SIG-M5 treated with dmso at 0.1 percent for 504 hours (cell line): ENCODE measurements at regions not wholly inside any gene's neighbourhood (a gene's known extent, or its start where the extent isn't known, plus 50 kb on each side); places are given as distances from the start of the nearest gene placed in this dataset.
"Not testable (repeated sequence)": the region's sequence is repeated elsewhere in the genome, so short reads cannot be mapped to it uniquely, and the experiment has no call there.

ENCODE experiments used
- DNase-seq: peaks from one replicate; lab custom pipeline; 2025; ENCODE audit not compliant: unreplicated experiment; lab: John Stamatoyannopoulos, UW

DNA sequence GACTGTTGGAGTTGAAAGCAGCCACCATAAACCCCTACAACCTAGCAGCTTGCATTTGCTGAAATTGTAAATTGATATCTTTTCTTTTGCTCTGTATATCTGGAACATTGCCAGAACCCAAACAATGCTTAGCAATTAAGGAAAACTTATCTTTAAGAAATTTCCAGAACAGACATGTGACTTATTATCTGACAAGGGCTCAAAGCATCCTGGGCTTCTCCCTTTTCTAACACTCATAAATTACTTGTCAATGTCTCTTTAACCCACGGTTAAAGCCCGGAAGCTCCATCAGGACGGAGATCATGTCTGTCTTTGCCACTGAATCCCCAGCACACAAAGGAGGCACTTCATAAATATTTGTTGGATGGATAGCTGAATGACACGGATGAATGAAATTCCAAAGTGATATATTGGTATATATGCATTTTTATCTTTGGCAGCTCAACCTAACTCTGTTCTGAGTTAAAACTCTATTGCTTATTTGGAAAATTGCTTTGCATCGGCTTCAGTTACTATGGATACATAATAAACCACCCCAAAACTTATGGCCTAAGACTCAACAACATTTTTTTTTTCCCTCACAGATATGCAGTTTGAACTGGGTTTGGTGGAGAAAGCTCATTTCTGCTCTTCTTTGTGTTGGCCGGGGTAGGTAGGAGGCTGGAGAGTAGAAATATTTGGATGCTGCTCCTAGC lies 103.1 kb upstream of the CLINT1 start:
- DNase-seq: no peak

DNA sequence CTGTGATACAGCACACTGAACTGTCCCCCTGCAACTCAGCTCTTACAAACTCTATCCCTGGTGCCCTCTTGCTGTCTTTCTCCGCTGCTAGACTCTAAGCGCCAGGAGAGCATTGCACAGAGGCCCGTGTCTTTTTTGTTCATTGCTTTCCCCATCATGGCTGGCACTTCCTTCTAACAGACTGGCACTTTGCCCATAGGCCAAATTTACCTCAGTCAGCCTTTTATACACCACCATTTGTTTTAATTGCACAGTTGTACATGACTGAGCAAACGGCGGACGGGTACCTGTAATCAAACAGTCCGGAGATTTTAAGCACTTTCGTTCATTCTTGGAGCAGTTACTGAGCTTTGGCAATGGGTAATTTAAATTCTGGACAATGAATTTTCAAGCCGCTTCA lies 102.2 kb upstream of the CLINT1 start:
- DNase-seq: no peak

DNA sequence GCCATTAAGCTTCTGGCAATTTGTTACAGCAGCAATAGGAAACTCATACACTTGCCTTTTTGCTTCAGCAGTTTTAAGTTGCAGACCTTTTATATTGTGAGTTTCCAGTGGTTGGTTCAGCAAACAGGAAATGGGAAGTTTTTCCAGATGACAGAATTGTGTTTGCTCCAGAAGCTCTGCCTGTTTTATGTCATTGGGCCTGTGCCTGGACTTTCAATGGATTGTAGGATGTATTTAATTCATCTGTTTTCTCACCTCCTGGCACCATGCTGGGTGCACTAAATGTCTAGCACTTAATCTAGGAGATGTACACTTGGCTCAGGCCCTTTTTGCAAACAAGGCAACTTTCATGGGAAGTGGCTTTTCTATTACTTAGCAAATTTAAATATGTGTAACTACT lies 100.4 kb upstream of the CLINT1 start:
- DNase-seq: no peak

DNA sequence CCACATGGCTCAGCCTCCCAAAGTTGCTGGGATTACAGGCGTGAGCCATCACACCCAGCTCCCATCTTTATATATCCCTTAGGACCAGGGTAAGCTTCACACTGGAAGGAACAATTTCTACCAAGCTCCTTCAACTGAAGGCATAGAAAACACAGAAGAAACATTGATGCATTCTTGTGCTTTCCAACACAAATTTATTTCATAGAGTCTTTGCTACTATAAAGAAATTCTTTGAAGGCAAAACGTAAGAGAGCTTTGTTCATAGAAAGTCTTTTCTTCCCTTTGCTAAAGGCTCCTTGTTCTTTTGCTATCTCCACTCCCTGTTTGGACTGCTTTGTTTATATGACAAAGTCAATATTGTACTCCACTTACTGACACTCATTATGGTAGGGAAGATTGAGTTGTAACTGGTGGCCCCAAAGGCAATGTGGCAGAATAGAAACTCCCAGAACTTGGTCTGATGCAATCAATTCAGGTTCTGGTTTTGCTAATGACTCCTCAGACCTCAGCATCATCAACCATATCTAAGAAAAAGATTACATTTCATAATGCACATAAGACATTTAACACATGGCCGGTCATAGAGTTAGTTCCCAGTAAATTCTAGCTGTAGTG lies 97.4 kb upstream of the CLINT1 start:
- no peak for DNase-seq

DNA sequence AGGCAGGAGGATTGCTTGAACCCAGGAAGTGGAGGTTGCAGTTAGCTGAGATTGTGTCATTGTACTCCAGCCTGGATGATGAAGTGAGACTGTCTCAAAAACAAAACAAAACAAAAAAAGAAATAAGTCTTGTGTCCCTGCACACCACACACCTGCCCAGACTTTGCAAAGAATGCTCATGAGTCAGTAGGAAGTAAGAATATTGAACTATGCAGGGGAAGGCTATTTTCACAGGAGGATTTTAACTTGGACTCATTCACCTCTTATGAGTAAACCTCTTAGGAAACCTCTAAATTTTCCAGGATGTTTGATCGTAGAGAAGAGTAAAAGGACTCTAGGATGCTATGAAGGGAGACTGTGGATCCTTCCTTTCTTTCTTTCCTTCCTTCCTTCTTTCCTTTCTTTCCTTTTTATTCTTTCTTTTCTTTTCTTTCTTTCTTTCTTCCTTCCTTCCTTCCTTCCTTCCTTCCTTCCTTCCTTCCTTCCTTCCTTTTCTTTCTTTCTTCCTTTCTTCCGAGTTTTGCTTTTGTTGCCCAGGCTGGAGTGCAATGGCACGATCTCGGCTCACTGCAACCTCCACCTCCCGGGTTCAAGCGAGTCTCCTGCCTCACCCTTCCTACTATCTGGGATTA lies 96.7 kb upstream of the CLINT1 start:
- no peak for DNase-seq

DNA sequence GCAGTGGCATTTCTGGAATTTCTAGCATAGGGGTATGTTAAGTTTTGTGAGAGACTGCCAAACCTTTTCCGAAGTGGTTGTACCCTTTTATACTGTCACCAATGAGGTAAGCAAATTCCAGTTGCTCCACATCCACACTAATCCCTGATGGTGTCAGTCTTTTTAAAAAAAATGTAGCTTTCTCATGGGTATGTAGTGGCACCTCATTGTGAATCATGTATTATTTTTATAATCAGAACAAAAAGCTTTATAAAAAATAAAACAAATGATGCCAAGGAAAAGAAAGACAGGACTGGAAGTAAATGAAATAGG lies 93.4 kb upstream of the CLINT1 start:
- DNase-seq: no peak

DNA sequence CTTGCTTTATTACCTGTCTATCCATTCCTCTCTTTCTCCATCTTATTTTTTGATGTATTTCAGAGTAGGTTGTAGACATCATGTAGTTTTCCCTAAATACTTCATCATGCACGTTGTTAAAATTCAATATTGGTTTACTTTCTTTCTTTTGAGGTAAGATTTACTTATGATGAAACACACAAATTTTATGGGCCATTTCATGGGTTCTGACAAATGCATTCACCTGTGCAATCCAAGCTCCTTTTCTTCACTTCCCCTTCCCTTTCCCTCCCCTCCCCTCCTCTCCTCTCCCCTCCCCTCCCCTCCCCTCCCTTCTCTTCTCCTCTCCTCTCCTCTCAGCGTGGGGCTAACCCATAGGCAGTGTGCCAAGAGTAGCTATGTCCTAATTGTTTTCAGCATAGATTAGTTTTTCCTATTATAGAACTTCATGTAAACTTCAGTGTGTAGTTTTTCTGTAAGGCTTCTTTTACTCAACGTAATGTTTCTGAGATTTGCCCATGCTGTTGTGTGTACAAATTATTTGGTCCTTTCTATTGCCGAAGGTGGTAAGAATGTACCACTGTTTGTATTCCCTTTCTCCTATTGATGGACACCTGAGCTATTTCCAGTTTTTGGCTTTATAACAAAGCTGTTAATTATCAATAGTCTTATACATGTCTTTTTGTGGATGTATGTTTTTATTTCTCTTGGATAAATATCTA lies 92.9 kb upstream of the CLINT1 start:
- DNase-seq: no peak

DNA sequence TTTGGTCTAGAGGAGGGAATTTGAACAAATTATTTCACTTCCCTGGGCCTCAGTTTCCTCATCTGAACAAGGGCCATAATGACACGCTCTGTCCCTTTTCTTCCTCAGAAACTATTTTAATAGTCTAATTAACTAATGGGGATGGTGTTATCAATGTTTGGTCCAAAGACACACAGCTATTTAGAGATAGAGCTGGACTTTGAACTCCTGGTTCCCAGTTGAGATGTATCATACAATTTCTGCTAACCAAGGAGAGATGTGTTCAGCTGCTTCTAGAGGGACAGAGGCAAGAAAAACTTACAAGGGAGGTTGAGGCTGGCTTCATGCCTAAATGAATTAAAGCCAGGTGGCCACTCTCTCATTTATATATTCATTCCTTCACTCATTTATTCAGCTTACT lies 90.6 kb upstream of the CLINT1 start:
- no peak for DNase-seq

DNA sequence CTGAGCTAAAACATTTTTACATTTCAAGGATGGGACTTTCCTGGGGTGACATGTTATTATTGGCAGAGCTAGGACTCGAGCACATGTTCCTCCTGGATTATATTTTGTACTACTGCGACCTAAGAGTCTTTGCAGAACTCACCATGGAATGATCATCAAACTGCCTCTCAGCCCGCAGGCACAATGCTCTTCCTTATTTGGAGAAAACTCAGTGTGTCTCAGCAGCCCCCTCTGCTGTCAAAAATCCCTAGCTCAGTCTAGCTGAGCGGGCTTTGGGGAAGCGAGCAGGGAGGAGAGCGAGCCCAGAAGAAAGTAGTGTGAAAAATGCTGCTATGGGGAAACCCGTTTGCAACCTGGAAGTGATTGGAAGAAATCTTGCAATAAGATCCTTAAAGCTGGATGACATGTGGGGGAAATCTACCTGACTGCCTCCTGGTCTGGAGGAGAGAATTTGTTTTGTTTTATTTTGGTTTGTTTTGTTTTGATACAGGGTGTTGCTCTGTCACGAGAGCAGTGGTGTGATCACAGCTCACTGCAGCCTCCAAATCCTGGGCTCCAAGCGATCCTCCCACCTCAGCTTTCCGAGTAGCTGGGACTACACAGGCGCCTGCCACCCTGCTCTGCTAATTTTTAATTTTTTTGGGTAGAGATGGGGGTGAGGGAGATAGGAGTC lies 89.9 kb upstream of the CLINT1 start:
- peak; percentile 90 for DNase-seq

DNA sequence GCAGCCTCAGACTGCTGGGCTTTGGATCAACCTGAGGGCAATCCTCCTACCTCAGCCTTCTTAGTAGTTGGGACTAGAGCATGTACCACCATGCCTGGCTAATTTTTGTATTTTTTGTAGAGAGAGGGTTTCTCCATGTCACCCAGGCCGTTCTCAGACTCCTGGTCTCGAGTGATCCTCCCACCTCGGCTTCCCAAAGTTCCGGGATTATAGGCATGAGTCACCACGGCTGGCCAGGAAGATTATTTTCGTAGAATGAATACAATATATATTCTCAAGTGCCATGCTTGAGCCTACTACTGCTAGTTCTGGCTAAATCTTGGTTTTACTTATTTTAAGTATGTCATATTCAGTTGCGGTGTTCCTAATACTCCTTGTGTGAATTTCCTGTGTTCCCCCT lies 88.2 kb upstream of the CLINT1 start:
- DNase-seq: no peak

DNA sequence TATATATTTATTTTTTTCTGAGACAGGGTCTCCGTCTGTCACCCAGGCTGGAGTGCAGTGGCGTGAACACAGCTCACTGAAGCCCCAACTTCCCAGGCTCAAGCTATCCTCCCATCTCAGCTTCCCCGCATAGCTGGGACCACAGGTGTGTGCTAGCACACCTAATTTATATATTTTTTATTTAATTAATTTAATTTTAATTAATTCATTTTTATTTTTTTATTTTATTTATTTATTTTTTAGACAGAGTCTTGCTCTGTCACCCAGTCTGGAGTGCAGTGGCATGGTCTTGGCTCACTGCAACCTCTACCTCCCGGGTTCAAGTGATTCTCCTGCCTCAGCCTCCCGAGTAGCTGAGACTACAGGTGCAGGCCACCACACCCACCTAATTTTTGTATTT lies 86.9 kb upstream of the CLINT1 start:
- not testable (repeated sequence) for DNase-seq

DNA sequence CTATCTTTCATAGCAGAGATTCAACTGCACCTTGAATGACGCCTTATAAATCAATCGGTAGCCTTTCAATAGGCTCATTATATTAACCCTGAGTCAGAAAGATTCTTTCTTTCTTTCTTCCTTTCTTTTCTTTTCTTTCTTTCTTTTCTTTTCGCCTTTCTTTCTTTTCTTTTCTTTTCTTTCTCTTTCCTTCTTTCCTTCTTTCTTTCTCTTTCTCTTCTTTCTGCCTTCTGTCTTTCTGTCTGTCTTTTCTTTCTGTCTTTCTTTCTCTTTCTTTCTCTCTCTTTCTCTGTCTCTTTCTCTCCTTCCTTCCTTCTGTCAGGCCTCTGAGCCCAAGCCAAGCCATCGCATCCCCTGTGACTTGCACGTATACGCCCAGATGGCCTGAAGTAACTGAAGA lies 86.0 kb upstream of the CLINT1 start:
- no peak for DNase-seq

DNA sequence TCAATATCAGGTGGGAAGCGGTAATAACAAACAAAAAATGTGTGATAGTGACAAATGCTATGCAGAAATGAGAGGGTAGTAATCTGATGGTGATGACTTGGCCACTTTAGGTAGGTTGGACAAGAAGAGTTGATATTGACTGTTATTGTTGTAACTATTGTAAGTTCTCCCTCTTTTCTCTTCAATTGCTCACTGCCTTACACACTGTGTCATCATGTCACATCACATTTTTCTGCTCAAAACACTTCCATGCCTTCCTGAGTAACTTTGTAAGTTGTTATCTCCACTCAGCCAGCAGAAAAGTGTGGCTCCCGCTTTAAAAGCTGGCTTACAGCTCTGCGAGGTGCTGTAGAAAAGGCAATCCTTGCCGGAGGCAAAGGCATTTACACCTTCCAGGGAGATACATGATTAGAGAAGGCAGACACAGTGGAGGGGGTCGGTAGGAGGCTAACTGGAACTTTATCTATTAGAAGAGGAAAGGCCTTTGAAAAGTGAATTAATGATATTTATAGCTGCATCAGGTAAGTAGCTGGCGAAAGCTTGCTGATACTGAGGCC lies 85.2 kb upstream of the CLINT1 start:
- no peak for DNase-seq

DNA sequence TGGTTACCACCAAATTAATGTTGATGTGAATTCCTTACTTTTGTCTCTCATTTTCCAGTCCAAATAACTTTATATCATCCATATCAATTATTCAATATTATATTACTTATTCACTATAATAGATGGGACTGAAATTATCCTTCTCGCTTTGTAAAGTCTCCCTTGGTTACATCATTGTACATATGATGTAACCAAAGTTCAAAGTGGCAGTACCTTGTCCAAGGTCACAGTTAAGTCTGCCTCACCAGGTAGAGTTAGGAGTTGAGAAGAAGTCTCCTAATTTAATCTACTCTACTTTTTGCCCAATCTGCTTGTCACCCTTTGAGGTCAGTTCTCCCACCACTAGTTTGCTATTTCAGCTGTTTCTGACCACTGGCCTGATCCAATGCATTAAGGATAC lies 83.7 kb upstream of the CLINT1 start:
- DNase-seq: no peak

DNA sequence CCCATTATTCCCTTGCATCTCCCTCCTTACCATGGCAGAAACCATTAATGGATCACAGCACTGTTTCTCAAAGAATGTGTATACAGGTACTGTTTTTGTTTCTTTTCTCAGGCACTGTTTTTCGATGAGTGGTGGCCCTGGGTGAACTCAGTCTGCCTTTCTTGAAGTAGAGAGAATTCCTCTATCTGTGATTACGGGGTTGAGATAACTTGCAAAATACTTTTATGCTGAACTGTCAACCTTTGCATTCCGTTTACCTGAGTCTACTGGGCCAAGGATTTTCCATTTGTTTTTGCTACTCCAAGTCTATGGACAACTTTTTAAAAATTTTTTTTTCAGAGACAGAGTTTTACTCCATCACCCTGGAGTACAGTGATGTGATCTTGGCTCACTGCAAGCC lies 82.7 kb upstream of the CLINT1 start:
- DNase-seq: no peak

DNA sequence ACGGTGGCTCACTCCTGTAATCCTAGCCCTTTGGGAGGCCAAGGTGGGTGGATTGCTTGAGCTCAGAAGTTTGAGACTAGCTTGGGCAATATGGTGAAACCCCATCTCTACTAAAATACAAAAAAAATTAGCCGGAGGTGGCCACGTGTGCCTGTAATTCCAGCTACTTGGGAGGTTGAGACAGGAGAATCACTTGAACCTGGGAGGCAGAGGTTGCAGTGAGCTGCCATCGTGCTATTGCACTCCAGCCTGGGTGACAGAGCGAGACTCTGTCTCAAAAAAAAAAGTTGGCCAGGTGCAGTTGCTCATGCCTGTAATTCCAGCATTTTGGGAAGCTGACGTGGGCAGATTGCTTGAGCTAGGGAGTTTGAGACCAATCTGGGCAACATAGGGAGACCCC lies 79.2 kb upstream of the CLINT1 start:
- DNase-seq: not testable (repeated sequence)

DNA sequence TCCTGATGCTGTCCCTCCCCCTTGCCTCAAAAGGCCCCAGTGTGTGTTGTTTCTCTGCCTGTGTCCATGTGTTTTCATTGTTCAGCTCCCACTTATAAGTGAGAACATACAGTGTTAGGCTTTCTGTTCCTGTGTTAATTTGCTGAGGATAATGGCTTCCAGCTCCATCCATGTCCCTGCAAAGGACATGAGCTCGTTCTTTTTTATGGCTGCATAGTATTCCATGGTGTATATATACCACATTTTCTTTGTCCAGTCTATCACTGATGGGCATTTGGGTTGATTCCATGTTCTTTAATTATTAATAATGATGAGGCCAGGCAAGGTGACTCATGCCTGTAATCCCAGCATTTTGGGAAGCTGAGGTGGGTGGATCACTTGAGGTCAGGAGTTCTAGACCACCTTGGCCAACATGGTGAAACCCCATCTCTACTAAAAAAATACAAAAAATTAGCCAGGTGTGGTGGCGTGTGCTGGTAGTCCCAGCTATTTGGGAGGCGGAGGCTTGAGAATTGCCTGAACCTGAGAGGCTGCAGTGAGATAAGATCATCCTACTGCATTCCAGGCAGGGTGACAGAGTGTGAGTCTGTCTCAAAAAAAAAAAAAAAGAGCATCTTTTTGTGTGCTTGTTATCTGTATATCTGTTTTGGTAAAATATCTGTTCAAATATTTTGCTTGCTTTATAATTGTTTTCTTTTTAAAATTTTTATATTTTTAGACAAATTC lies 78.0 kb upstream of the CLINT1 start:
- DNase-seq: not testable (repeated sequence)

DNA sequence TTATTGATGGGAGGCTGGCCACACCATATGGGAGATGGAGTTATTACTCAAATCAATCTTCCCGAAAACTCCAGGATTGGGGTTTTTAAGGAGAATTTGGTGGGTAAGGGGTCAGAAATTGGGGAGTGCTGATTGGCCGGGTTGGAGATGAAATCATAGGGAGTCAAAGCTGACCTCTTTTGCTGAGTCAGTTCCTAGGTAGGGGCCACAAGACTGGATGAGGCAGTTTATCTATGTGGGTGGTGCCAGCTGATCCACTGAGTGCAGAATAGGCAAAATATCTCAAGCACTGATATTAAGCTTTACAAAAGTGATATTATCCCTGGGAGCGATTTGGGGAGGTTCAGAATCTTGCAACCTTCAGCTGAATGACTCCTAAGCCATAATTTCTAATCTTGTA lies 75.7 kb upstream of the CLINT1 start:
- DNase-seq: no peak

DNA sequence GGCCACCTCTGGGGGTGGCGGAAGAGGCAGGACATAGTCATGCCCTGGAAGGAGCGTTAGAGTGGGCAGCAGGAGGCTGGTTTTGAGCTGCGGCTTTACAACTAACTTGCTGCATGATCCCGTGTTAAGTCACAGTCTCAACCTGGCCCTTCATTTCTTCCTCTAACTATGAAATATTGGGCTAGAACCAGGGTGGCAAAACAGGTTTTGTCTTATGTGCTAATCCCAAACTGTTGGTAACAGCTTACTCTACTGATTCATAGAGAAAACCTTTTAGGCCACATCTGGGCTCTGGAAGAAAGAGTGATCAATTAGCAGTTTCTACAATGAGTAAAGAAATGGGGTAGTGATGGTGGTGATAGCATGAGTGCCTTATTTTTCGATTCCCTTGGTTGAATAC lies 74.1 kb upstream of the CLINT1 start:
- no peak for DNase-seq

DNA sequence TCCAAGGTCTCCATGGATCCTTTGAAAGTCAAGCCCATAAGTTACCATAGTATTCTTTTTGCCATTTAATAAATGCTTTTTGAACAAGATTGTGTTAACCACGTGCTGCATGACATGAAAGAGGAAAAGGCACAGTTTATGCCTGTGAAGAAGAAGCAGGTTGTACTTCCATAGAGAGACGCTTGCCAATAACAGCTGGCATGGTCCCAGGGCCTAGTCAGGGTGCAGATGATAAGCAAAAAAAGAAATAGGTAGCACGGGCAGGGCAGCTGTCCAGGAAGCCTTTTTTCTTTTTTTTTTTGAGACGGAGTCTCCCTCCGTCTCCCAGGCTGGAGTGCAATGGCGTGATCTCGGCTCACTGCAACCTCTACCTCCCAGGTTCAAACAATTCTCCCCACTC lies 71.8 kb upstream of the CLINT1 start:
- no peak for DNase-seq

DNA sequence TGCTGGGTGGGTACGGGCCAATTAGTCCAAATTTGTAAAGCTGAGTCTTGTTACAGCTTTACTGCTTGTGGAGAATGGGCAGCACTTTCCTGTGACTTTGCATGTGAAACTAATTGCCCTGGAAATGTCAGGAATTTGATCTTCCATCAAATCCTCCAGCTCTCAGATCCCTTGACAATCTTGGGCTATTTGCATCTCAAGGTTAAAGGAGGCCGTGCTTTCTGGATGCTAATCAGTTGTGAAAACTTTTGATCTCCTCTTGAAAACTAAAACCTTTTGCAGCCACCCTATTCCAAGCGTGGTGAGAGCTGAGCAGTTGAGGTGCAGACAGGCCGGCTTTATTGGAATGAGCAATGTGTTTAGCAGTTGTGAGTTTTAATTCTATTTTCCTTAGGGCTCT lies 68.0 kb upstream of the CLINT1 start:
- no peak for DNase-seq
